ENCODE measurements at regions not wholly inside any gene's neighbourhood (a gene's known extent, or its start where the extent isn't known, plus 50 kb on each side); places are given as distances from the start of the nearest gene placed in this dataset.

DNA sequence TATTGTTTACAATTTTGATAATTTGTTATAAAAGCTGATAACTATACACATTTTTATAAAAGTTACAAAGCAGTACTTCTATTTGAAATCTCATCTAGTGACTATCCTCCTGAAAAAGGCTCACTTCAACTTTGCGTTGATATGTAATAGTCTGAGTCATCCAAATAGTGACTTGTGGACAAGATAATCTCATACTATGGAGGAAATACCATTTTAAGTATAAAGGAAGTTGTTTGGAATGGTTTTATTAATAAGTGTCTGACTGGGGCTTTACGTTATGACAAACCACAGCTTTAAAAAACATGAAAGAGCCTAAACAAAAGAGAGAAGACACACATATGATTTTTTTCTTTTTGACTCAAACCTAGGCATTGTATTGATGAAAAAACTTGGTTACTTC, 272.3 kb upstream of the COL3A1 start (continued):
- TF ChIP-seq, protein P1, sequence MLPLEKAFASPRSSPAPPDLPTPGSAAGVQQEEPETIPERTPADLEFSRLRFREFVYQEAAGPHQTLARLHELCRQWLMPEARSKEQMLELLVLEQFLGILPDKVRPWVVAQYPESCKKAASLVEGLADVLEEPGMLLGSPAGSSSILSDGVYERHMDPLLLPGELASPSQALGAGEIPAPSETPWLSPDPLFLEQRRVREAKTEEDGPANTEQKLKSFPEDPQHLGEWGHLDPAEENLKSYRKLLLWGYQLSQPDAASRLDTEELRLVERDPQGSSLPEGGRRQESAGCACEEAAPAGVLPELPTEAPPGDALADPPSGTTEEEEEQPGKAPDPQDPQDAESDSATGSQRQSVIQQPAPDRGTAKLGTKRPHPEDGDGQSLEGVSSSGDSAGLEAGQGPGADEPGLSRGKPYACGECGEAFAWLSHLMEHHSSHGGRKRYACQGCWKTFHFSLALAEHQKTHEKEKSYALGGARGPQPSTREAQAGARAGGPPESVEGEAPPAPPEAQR (CRISPR knock-in tag; IDR thresholded peaks at IDR 0.05), result no peak
- TF ChIP-seq PRRX2 (CRISPR knock-in tag; IDR thresholded peaks at IDR 0.05) (no peak), SP1 (CRISPR knock-in tag; conservative IDR thresholded peaks at IDR 0.05) (no peak), ZNF219 (CRISPR knock-in tag; IDR thresholded peaks at IDR 0.05; ENCODE audit: borderline replicate concordance) (no peak), MYBL2 (CRISPR knock-in tag; IDR thresholded peaks at IDR 0.05) (no peak), EMX1 (CRISPR knock-in tag; IDR thresholded peaks at IDR 0.05) (no peak)
- TF ChIP-seq, protein P2, sequence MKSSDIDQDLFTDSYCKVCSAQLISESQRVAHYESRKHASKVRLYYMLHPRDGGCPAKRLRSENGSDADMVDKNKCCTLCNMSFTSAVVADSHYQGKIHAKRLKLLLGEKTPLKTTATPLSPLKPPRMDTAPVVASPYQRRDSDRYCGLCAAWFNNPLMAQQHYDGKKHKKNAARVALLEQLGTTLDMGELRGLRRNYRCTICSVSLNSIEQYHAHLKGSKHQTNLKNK (CRISPR knock-in tag; IDR thresholded peaks at IDR 0.05), result no peak
- TF ChIP-seq, protein P3, sequence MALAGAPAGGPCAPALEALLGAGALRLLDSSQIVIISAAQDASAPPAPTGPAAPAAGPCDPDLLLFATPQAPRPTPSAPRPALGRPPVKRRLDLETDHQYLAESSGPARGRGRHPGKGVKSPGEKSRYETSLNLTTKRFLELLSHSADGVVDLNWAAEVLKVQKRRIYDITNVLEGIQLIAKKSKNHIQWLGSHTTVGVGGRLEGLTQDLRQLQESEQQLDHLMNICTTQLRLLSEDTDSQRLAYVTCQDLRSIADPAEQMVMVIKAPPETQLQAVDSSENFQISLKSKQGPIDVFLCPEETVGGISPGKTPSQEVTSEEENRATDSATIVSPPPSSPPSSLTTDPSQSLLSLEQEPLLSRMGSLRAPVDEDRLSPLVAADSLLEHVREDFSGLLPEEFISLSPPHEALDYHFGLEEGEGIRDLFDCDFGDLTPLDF (CRISPR knock-in tag; IDR thresholded peaks at IDR 0.05), result no peak
- TF ChIP-seq, protein P4, sequence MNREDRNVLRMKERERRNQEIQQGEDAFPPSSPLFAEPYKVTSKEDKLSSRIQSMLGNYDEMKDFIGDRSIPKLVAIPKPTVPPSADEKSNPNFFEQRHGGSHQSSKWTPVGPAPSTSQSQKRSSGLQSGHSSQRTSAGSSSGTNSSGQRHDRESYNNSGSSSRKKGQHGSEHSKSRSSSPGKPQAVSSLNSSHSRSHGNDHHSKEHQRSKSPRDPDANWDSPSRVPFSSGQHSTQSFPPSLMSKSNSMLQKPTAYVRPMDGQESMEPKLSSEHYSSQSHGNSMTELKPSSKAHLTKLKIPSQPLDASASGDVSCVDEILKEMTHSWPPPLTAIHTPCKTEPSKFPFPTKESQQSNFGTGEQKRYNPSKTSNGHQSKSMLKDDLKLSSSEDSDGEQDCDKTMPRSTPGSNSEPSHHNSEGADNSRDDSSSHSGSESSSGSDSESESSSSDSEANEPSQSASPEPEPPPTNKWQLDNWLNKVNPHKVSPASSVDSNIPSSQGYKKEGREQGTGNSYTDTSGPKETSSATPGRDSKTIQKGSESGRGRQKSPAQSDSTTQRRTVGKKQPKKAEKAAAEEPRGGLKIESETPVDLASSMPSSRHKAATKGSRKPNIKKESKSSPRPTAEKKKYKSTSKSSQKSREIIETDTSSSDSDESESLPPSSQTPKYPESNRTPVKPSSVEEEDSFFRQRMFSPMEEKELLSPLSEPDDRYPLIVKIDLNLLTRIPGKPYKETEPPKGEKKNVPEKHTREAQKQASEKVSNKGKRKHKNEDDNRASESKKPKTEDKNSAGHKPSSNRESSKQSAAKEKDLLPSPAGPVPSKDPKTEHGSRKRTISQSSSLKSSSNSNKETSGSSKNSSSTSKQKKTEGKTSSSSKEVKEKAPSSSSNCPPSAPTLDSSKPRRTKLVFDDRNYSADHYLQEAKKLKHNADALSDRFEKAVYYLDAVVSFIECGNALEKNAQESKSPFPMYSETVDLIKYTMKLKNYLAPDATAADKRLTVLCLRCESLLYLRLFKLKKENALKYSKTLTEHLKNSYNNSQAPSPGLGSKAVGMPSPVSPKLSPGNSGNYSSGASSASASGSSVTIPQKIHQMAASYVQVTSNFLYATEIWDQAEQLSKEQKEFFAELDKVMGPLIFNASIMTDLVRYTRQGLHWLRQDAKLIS (CRISPR knock-in tag; IDR thresholded peaks at IDR 0.05; ENCODE audit: borderline replicate concordance), result no peak

DNA sequence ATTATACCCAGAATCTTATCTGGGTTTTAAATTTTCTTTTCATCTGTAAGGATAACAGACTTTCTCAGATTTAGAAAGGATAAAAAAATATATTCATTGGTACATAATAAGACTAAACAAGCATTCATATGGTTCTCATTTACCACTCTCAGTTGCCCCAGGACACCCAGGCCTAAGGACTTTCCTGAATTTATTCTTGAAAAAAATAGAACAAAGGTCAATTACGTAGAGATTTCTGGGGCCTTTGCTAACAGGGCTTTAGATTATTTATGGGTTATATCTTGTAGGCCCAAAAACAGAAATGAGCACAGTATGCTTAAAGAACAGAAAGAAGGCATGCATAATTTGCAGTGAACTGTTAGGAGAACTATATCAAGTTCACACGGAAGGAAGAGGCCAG, 269.0 kb upstream of the COL3A1 start:
- Mint-ChIP-seq H3K4me1 (no peaks in the 10 kb centered on the region), H3K36me3 (peaks cover 6% of the 10 kb centered on the region), H3K27me3 (ENCODE audit: low read depth) (no peaks in the 10 kb centered on the region), H3K9me3 (peaks cover 36% of the 10 kb centered on the region), H3K4me3 (no peak overlapping the region), H3K27ac (no peak overlapping the region)
- ATAC-seq (no peak), DNase-seq (ENCODE audit: low spot score) (no peak)
- CTCF ChIA-PET, result no interaction called here
- POLR2A ChIA-PET, result no interaction called here
- TF ChIP-seq, protein P4 (CRISPR knock-in tag; IDR thresholded peaks at IDR 0.05; ENCODE audit: borderline replicate concordance), result no peak
- TF ChIP-seq, protein P5, sequence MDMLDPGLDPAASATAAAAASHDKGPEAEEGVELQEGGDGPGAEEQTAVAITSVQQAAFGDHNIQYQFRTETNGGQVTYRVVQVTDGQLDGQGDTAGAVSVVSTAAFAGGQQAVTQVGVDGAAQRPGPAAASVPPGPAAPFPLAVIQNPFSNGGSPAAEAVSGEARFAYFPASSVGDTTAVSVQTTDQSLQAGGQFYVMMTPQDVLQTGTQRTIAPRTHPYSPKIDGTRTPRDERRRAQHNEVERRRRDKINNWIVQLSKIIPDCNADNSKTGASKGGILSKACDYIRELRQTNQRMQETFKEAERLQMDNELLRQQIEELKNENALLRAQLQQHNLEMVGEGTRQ (CRISPR knock-in tag; IDR thresholded peaks at IDR 0.05), result no peak
- TF ChIP-seq ELF4 (CRISPR knock-in tag; IDR thresholded peaks at IDR 0.05; ENCODE audit: low read depth) (no peak), JUN (CRISPR knock-in tag; IDR thresholded peaks at IDR 0.05) (no peak), SMAD4 (CRISPR knock-in tag; IDR thresholded peaks at IDR 0.05) (no peak), NFE2L1 (CRISPR knock-in tag; IDR thresholded peaks at IDR 0.05) (no peak), ZNF317 (CRISPR knock-in tag; IDR thresholded peaks at IDR 0.05; ENCODE audit: borderline replicate concordance, low read depth) (no peak)
- TF ChIP-seq, protein P6, sequence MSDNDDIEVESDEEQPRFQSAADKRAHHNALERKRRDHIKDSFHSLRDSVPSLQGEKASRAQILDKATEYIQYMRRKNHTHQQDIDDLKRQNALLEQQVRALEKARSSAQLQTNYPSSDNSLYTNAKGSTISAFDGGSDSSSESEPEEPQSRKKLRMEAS (CRISPR knock-in tag; IDR thresholded peaks at IDR 0.05), result no peak
- TF ChIP-seq, protein P7, sequence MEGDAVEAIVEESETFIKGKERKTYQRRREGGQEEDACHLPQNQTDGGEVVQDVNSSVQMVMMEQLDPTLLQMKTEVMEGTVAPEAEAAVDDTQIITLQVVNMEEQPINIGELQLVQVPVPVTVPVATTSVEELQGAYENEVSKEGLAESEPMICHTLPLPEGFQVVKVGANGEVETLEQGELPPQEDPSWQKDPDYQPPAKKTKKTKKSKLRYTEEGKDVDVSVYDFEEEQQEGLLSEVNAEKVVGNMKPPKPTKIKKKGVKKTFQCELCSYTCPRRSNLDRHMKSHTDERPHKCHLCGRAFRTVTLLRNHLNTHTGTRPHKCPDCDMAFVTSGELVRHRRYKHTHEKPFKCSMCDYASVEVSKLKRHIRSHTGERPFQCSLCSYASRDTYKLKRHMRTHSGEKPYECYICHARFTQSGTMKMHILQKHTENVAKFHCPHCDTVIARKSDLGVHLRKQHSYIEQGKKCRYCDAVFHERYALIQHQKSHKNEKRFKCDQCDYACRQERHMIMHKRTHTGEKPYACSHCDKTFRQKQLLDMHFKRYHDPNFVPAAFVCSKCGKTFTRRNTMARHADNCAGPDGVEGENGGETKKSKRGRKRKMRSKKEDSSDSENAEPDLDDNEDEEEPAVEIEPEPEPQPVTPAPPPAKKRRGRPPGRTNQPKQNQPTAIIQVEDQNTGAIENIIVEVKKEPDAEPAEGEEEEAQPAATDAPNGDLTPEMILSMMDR (IDR thresholded peaks at IDR 0.05), result no peak
- TF ChIP-seq, protein P8, sequence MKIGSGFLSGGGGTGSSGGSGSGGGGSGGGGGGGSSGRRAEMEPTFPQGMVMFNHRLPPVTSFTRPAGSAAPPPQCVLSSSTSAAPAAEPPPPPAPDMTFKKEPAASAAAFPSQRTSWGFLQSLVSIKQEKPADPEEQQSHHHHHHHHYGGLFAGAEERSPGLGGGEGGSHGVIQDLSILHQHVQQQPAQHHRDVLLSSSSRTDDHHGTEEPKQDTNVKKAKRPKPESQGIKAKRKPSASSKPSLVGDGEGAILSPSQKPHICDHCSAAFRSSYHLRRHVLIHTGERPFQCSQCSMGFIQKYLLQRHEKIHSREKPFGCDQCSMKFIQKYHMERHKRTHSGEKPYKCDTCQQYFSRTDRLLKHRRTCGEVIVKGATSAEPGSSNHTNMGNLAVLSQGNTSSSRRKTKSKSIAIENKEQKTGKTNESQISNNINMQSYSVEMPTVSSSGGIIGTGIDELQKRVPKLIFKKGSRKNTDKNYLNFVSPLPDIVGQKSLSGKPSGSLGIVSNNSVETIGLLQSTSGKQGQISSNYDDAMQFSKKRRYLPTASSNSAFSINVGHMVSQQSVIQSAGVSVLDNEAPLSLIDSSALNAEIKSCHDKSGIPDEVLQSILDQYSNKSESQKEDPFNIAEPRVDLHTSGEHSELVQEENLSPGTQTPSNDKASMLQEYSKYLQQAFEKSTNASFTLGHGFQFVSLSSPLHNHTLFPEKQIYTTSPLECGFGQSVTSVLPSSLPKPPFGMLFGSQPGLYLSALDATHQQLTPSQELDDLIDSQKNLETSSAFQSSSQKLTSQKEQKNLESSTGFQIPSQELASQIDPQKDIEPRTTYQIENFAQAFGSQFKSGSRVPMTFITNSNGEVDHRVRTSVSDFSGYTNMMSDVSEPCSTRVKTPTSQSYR (CRISPR knock-in tag; IDR thresholded peaks at IDR 0.05), result no peak
- TF ChIP-seq, protein P1 (CRISPR knock-in tag; IDR thresholded peaks at IDR 0.05), result no peak

Data from WTC11 (cell line).